Fibroblast of skin of back (primary cell): ENCODE measurements at regions not wholly inside any gene's neighbourhood (a gene's known extent, or its start where the extent isn't known, plus 50 kb on each side); places are given as distances from the start of the nearest gene placed in this dataset.
"Not testable (repeated sequence)": the region's sequence is repeated elsewhere in the genome, so short reads cannot be mapped to it uniquely, and the experiment has no call there.

Experiments
- DNase-seq: peaks from one replicate; pipeline ENCODE4 v3.0.0-alpha.2; 2013

GRCh38 chr12:75787146-75787545, 244.4 kb downstream of the PHLDA1 start:
- DNase-seq, result not testable (repeated sequence)

GRCh38 chr12:75786070-75786469, 245.5 kb downstream of the PHLDA1 start:
- DNase-seq, result no peak

GRCh38 chr12:75784591-75784990, 247.0 kb downstream of the PHLDA1 start:
- DNase-seq, result no peak

- no peak for DNase-seq
Measured at GRCh38 chr12:75783093-75783877, 248.3 kb downstream of the PHLDA1 start.

GRCh38 chr12:75782069-75782581, 249.5 kb downstream of the PHLDA1 start:
- DNase-seq, result no peak

- peak; percentile 81 for DNase-seq
Measured at GRCh38 chr12:75781532-75782046, 250.0 kb downstream of the PHLDA1 start.

- peak; percentile 8 for DNase-seq
Measured at GRCh38 chr12:75779891-75780496, 251.6 kb downstream of the PHLDA1 start.

GRCh38 chr12:75774261-75775052, 257.1 kb downstream of the PHLDA1 start:
- DNase-seq, result no peak

- DNase-seq, result no peak
Measured at GRCh38 chr12:75773377-75773776, 258.2 kb downstream of the PHLDA1 start.

GRCh38 chr12:75771023-75771422, 259.6 kb upstream of the KRR1 start:
- DNase-seq, result no peak

- no peak for DNase-seq
Measured at GRCh38 chr12:75767957-75768356, 256.5 kb upstream of the KRR1 start.

- DNase-seq, result peak; percentile 27
Measured at GRCh38 chr12:75766263-75767160, 255.1 kb upstream of the KRR1 start.

- no peak for DNase-seq
Measured at GRCh38 chr12:75765170-75766059, 254.0 kb upstream of the KRR1 start.

GRCh38 chr12:75764091-75764841, 252.9 kb upstream of the KRR1 start:
- DNase-seq, result no peak

- no peak for DNase-seq
Measured at GRCh38 chr12:75760573-75761294, 249.3 kb upstream of the KRR1 start.

GRCh38 chr12:75759842-75760572, 248.6 kb upstream of the KRR1 start:
- DNase-seq, result peak; percentile 89

- DNase-seq, result no peak
Measured at GRCh38 chr12:75759196-75759595, 247.8 kb upstream of the KRR1 start.

GRCh38 chr12:75756771-75757170, 245.4 kb upstream of the KRR1 start:
- no peak for DNase-seq

- no peak for DNase-seq
Measured at GRCh38 chr12:75756111-75756510, 244.7 kb upstream of the KRR1 start.
